Esophagus muscularis mucosa (tissue), 4 donors: ENCODE measurements at regions not wholly inside any gene's neighbourhood (a gene's known extent, or its start where the extent isn't known, plus 50 kb on each side); places are given as distances from the start of the nearest gene placed in this dataset.
"Not testable (repeated sequence)": the region's sequence is repeated elsewhere in the genome, so short reads cannot be mapped to it uniquely, and the experiment has no call there.

Source experiments
- DNase-seq: peaks from one replicate; pipeline ENCODE4 v3.0.0-alpha.2; 2017; ENCODE audit errors: extremely low spot score
- H3K27ac ChIP-seq, 4 donors: fragments of 200-600 bp; sonication (generic); replicated peaks in 1 of 4; 1 replicate in 3 of 4; 2 replicates in 1 of 4; pipeline ENCODE4 v1.5.1; 2016 to 2019; ENCODE audit warnings: mild to moderate bottlenecking in 1 of 4
- H3K27me3 ChIP-seq, 4 donors: fragments of 200-600 bp; sonication (generic); one replicate each; pipeline versions ENCODE4 v1.5.1 to v1.6.0; 2016 to 2019
- H3K36me3 ChIP-seq, 4 donors: fragments of 200-600 bp; sonication (generic); one replicate each; pipeline ENCODE4 v1.5.1; 2016 to 2019
- H3K4me1 ChIP-seq, 4 donors: fragments of 200-600 bp; sonication (generic); one replicate each; pipeline ENCODE4 v1.5.1; 2016 to 2019
- H3K4me3 ChIP-seq, 4 donors: fragments of 200-600 bp; sonication (generic); 1 replicate in 2 of 4; 2 replicates in 2 of 4; pipeline ENCODE4 v1.5.1; 2016 to 2019; ENCODE audit warnings: mild to moderate bottlenecking in 4 of 4, moderate library complexity in 1 of 4
- H3K9me3 ChIP-seq, 4 donors: fragments of 200-600 bp; sonication (generic); 1 replicate in 3 of 4; 2 replicates in 1 of 4; pipeline ENCODE4 v1.5.1; 2016 to 2019
- CTCF ChIP-seq, 3 experiments: fragments of 200-600 bp in 2 of 3; fragments of 450-650 bp in 1 of 3; sonication (generic) in 2 of 3; IDR thresholded peaks; one replicate each; pipeline ENCODE4 v1.5.1; 2017 to 2019; ENCODE audit warnings: antibody characterized with exemption in 3 of 3, mild to moderate bottlenecking in 2 of 3, moderate library complexity in 1 of 3
- EP300 ChIP-seq: sonication (generic); formaldehyde crosslinking; IDR thresholded peaks from one replicate; pipeline ENCODE4 v1.6.1; 2017; ENCODE audit warnings: antibody characterized with exemption
- POLR2A ChIP-seq: fragments of 450-650 bp; IDR thresholded peaks from one replicate; pipeline ENCODE4 v1.6.1; 2017; ENCODE audit warnings: antibody characterized with exemption, moderate library complexity, mild to moderate bottlenecking, low read depth
- POLR2AphosphoS5 ChIP-seq, 2 donors: sonication (generic); formaldehyde crosslinking; IDR thresholded peaks; one replicate each; pipeline ENCODE4 v1.6.1; 2017; ENCODE audit warnings: antibody characterized with exemption in 2 of 2
- WGBS: methylation state at CpG from one replicate; pipeline ENCODE4 v1.1.5; 2018; 5-methylcytosine and 5-hydroxymethylcytosine counted together
- intact Hi-C: fragments of 100-400 bp; cut with DNase I; formaldehyde crosslinking; loops from one replicate; pipeline ENCODE4 v1.15.1; 2023

- Histone ChIP-seq H3K4me1 (peaks cover 0 to 8% (median 4%) of the 10 kb centered on the region in 4 donors), H3K9me3 (no peaks in the 10 kb centered on the region), H3K36me3 (no peaks in the 10 kb centered on the region), H3K4me3 (no peak overlapping the region), H3K27ac (peak overlapping the region in 1 of 4 donors; percentile 31), H3K27me3 (no peaks in the 10 kb centered on the region)
- WGBS = 5% methylated on average over 1 of the region's 1 CpG
- no peak for TF ChIP-seq POLR2A
- TF ChIP-seq EP300 = no peak
- no peak for TF ChIP-seq POLR2AphosphoS5 (IDR thresholded peaks at IDR 0.05)
- no peak for TF ChIP-seq CTCF (IDR thresholded peaks at IDR 0.05)
- no peak for DNase-seq
- intact Hi-C loops = no loop called here
These were observed 157.6 kb downstream of the NFKBIZ start for GRCh38 chr3:102006812-102007485.

DNA sequence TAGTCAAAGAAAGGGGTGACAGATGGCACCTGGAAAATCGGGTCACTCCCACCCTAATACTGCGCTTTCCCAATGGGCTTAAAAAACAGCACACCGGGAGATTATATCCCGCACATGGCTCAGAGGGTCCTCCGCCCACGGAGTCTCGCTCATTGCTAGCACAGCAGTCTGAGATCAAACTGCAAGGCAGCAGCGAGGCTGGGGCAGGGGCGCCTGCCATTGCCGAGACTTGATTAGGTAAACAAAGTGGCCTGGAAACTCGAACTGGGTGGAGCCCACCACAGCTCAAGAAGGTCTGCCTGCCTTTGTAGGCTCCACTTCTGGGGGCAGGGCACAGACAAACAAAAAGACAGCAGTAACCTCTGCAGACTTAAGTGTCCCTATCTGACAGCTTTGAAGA lies 159.1 kb downstream of the NFKBIZ start:
- H3K9me3 ChIP-seq, H3K36me3 ChIP-seq, intact Hi-C loops, H3K4me3 ChIP-seq, H3K4me1 ChIP-seq, H3K27ac ChIP-seq, DNase-seq, H3K27me3 ChIP-seq: not testable (repeated sequence)
- WGBS = 94% methylated on average over 10 of the region's 11 CpGs

GRCh38 chr3:102016417-102016816 lies 167.1 kb downstream of the NFKBIZ start:
- Histone ChIP-seq H3K36me3 (no peaks in the 10 kb centered on the region), H3K9me3 (no peaks in the 10 kb centered on the region), H3K27me3 (no peaks in the 10 kb centered on the region), H3K4me3 (no peak overlapping the region), H3K4me1 (no peaks in the 10 kb centered on the region), H3K27ac (no peak overlapping the region)
- 100% methylated on average over 1 of the region's 1 CpG for WGBS
- intact Hi-C loops = no loop called here
- DNase-seq = no peak
- TF ChIP-seq POLR2A = no peak
- no peak for TF ChIP-seq CTCF (IDR thresholded peaks at IDR 0.05)
- TF ChIP-seq POLR2AphosphoS5 (IDR thresholded peaks at IDR 0.05) = no peak
- TF ChIP-seq EP300 = no peak

GRCh38 chr3:102017784-102018183 lies 168.5 kb downstream of the NFKBIZ start:
- 86% methylated on average over 2 of the region's 2 CpGs for WGBS
- Histone ChIP-seq H3K27me3 (no peaks in the 10 kb centered on the region), H3K4me3 (no peak overlapping the region), H3K9me3 (no peaks in the 10 kb centered on the region), H3K36me3 (no peaks in the 10 kb centered on the region), H3K27ac (no peak overlapping the region), H3K4me1 (no peaks in the 10 kb centered on the region)
- DNase-seq = no peak
- TF ChIP-seq POLR2A = no peak
- no peak for TF ChIP-seq POLR2AphosphoS5 (IDR thresholded peaks at IDR 0.05)
- no peak for TF ChIP-seq EP300
- no peak for TF ChIP-seq CTCF (IDR thresholded peaks at IDR 0.05)
- intact Hi-C loops = no loop called here

DNA sequence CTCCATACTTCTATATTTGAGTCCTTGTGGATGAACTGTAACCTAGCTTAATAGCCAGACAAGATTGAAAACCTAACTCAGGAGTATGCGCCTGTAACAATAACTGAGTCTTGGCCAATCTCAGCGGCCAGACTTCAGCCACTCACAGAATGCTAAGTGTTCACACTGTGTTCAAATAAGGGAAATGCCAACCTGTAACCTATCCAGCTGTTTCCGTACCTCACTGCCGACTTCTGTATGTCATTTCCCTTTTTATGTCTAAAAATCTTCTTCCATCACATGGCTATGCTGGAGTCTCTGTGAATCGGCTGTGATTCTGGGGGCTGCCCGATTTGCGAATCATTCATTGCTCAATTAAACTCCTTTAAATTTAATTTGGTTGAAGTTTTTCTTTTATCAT lies 169.2 kb downstream of the NFKBIZ start:
- H3K9me3 ChIP-seq = no peaks in the 10 kb centered on the region
- 71% methylated on average over 7 of the region's 7 CpGs for WGBS
- H3K4me1 ChIP-seq = no peaks in the 10 kb centered on the region
- H3K27ac ChIP-seq = no peak overlapping the region
- intact Hi-C loops = no loop called here
- no peaks in the 10 kb centered on the region for H3K27me3 ChIP-seq
- no peaks in the 10 kb centered on the region for H3K36me3 ChIP-seq
- TF ChIP-seq EP300 = no peak
- no peak overlapping the region for H3K4me3 ChIP-seq
- no peak for DNase-seq

GRCh38 chr3:102020735-102021134 lies 171.4 kb downstream of the NFKBIZ start:
- Histone ChIP-seq H3K27ac (no peak overlapping the region), H3K36me3 (no peaks in the 10 kb centered on the region), H3K4me3 (no peak overlapping the region), H3K9me3 (no peaks in the 10 kb centered on the region), H3K27me3 (no peaks in the 10 kb centered on the region), H3K4me1 (no peaks in the 10 kb centered on the region)
- intact Hi-C loops = no loop called here
- TF ChIP-seq EP300 (no peak), POLR2AphosphoS5 (IDR thresholded peaks at IDR 0.05) (no peak)
- WGBS = 70% methylated on average over 1 of the region's 1 CpG
- DNase-seq = no peak
